ENCODE measurements at regions not wholly inside any gene's neighbourhood (a gene's known extent, or its start where the extent isn't known, plus 50 kb on each side); places are given as distances from the start of the nearest gene placed in this dataset.

- no peak for TF ChIP-seq CTCF (IDR thresholded peaks at IDR 0.05 in 4 of 5, conservative IDR thresholded peaks at IDR 0.05 in 1 of 5)
- no peak for TF ChIP-seq POLR2A (IDR thresholded peaks at IDR 0.05)
These were observed 407.1 kb downstream of the SLC4A3 start for GRCh38 chr2:220034426-220035130.

Data from gastrocnemius medialis (tissue), 4 donors.